AG04450 (cell line): ENCODE measurements at regions not wholly inside any gene's neighbourhood (a gene's known extent, or its start where the extent isn't known, plus 50 kb on each side); places are given as distances from the start of the nearest gene placed in this dataset.

Source experiments
- CTCF ChIA-PET: fragments of 300-600, 350-600 bp; formaldehyde crosslinking; extraction: SDS; loops from one replicate; lab custom pipeline; 2022; ENCODE audit warnings: antibody characterized with exemption, inconsistent platforms; lab: Charles Lee
- POLR2A ChIA-PET: fragments of 350-600 bp; formaldehyde crosslinking; extraction: SDS; loops from one replicate; lab custom pipeline; 2021; ENCODE audit warnings: antibody characterized with exemption, inconsistent platforms; lab: Yijun Ruan, JAX
- DNase-seq: peaks from one replicate; pipeline ENCODE4 v3.0.0-alpha.2; 2011; ENCODE audit warnings: low read depth, low spot score
- H3K27ac ChIP-seq: one replicate; pipeline ENCODE4 v1.5.1; 2012; ENCODE audit warnings: low read depth, low read length, control low read depth
- H3K27me3 ChIP-seq: one replicate; pipeline ENCODE4 v1.6.0; 2012; ENCODE audit warnings: low read length; ENCODE audit not compliant: control insufficient read depth, insufficient read depth
- H3K4me3 ChIP-seq: 2 replicates; pipeline ENCODE4 v1.5.1; 2011; ENCODE audit warnings: mild to moderate bottlenecking, low read depth, low read length, control low read depth
- H3K9me3 ChIP-seq: 2 replicates; pipeline ENCODE4 v1.5.1; 2012; ENCODE audit warnings: low read length; ENCODE audit not compliant: control insufficient read depth, insufficient read depth
- CTCF ChIP-seq: IDR thresholded peaks from 2 replicates; pipeline ENCODE4 v1.5.1; 2011; ENCODE audit warnings: low read depth, low read length, control low read depth, inconsistent platforms

DNA sequence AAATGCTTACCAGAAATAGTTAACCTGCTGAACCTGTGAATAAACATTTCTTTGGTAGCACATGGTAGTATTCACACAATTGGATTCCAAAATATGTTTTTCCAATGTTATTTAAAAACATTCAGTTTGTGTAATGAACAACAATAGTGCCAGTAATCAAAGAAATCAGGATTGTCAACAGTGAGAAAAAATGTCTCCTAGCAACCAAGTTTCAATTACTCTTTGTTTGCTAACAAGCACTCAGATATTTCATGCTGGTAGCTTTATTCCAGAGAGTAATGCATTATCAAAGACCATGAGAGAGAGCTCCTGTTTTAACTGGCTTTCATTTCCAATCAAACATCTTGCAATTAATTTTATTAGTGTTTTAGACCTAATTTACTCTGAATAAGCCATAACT lies 768.1 kb upstream of the GRAMD2B start:
- POLR2A ChIA-PET = no interaction called here
- no peaks in the 10 kb centered on the region for H3K9me3 ChIP-seq
- H3K27me3 ChIP-seq = no peaks in the 10 kb centered on the region
- no peak overlapping the region for H3K27ac ChIP-seq
- no peak for TF ChIP-seq CTCF
- no peak for DNase-seq
- H3K4me3 ChIP-seq = no peak overlapping the region
- CTCF ChIA-PET = interaction anchor here (0.6 kb wide), 1 partner anchor 907 kb away, joined by 4 read pairs; no protein-coding TSS in a partner anchor

- no peak for TF ChIP-seq CTCF
- Histone ChIP-seq H3K27ac (no peak overlapping the region), H3K27me3 (no peaks in the 10 kb centered on the region), H3K9me3 (no peaks in the 10 kb centered on the region), H3K4me3 (no peak overlapping the region)
- ChIA-PET CTCF (no interaction called here), POLR2A (no interaction called here)
- DNase-seq = no peak
Measured at GRCh38 chr5:125657936-125658335, 765.3 kb upstream of the GRAMD2B start.

GRCh38 chr5:125659316-125660023 lies 763.7 kb upstream of the GRAMD2B start:
- H3K4me3 ChIP-seq = no peak overlapping the region
- peaks cover 2% of the 10 kb centered on the region for H3K27me3 ChIP-seq
- H3K9me3 ChIP-seq = no peaks in the 10 kb centered on the region
- ChIA-PET POLR2A (no interaction called here), CTCF (no interaction called here)
- no peak for DNase-seq
- no peak overlapping the region for H3K27ac ChIP-seq
- no peak for TF ChIP-seq CTCF

- no peak overlapping the region for H3K27ac ChIP-seq
- peaks cover 2% of the 10 kb centered on the region for H3K27me3 ChIP-seq
- no peak overlapping the region for H3K4me3 ChIP-seq
- no peak for TF ChIP-seq CTCF
- ChIA-PET POLR2A (no interaction called here), CTCF (no interaction called here)
- DNase-seq = no peak
- no peaks in the 10 kb centered on the region for H3K9me3 ChIP-seq
Measured at GRCh38 chr5:125660231-125660895, 762.8 kb upstream of the GRAMD2B start.

DNA sequence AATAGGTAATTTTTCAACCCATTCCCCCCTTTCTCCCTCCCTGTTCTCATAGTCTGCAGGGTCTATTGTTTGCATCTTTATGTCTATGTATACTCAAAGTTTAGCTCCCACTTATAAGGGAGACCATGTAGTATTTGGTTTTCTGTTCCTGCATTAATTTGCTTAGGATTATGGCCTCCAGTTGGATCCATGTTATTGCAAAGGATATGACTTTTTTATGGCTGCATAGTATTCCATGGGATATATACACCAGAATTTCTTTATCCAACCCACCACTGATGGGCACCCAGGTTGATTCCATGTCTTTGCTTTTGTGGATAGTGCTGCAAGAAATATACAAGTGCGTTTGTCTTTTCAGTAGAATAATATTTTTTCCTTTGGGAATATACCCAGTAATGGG lies 761.6 kb upstream of the GRAMD2B start:
- ChIA-PET POLR2A (no interaction called here), CTCF (no interaction called here)
- no peak overlapping the region for H3K27ac ChIP-seq
- no peak overlapping the region for H3K4me3 ChIP-seq
- H3K9me3 ChIP-seq = no peaks in the 10 kb centered on the region
- no peak for DNase-seq
- TF ChIP-seq CTCF = no peak
- H3K27me3 ChIP-seq = peaks cover 2% of the 10 kb centered on the region
